Memory B cell (primary cell): ENCODE measurements at regions not wholly inside any gene's neighbourhood (a gene's known extent, or its start where the extent isn't known, plus 50 kb on each side); places are given as distances from the start of the nearest gene placed in this dataset.
"Not testable (repeated sequence)": the region's sequence is repeated elsewhere in the genome, so short reads cannot be mapped to it uniquely, and the experiment has no call there.

Experiments used
- ATAC-seq: fragments of 150-1000 bp; cut with Tn5 transposase; 2 replicates; pipeline ENCODE4 v1.10.0; 2021; ENCODE audit warnings: low read depth, mild to moderate bottlenecking, moderate library complexity
- DNase-seq, 2 donors: peaks; one replicate each; pipeline ENCODE4 v3.0.0; 2022; ENCODE audit warnings: low spot score in 2 of 2
- H3K27ac Mint-ChIP-seq: one replicate; pipeline ENCODE4 v1.8.0; 2022; ENCODE audit warnings: mild to moderate bottlenecking, moderate library complexity, mixed read lengths
- H3K27me3 Mint-ChIP-seq: one replicate; pipeline ENCODE4 v1.8.0; 2022; ENCODE audit warnings: mixed read lengths
- H3K36me3 Mint-ChIP-seq: one replicate; pipeline ENCODE4 v1.8.0; 2022; ENCODE audit warnings: mild to moderate bottlenecking, mixed read lengths
- H3K4me1 Mint-ChIP-seq: one replicate; pipeline ENCODE4 v1.8.0; 2022; ENCODE audit warnings: mixed read lengths
- H3K4me3 Mint-ChIP-seq: one replicate; pipeline ENCODE4 v1.8.0; 2022; ENCODE audit warnings: mild to moderate bottlenecking, moderate library complexity, mixed read lengths
- H3K9me3 Mint-ChIP-seq: one replicate; pipeline ENCODE4 v1.8.0; 2022; ENCODE audit warnings: mixed read lengths

DNA sequence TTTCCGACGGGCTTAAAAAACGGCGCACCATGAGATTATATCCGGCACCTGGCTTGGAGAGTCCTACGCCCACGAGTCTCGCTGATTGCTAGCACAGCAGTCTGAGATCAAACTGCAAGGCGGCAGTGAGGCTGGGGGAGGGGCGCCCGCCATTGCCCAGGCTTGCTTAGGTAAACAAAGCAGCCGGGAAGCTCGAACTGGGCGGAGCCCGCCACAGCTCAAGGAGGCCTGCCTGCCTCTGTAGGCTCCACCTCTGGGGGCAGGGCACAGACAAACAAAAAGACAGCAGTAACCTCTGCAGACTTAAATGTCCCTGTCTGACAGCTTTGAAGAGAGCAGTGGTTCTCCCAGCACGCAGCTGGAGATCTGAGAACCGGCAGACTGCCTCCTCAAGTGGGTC, 117.5 kb upstream of the C9orf72 start:
- H3K4me1 Mint-ChIP-seq, H3K4me3 Mint-ChIP-seq, H3K27me3 Mint-ChIP-seq, H3K27ac Mint-ChIP-seq, H3K36me3 Mint-ChIP-seq, DNase-seq, ATAC-seq, H3K9me3 Mint-ChIP-seq: not testable (repeated sequence)

DNA sequence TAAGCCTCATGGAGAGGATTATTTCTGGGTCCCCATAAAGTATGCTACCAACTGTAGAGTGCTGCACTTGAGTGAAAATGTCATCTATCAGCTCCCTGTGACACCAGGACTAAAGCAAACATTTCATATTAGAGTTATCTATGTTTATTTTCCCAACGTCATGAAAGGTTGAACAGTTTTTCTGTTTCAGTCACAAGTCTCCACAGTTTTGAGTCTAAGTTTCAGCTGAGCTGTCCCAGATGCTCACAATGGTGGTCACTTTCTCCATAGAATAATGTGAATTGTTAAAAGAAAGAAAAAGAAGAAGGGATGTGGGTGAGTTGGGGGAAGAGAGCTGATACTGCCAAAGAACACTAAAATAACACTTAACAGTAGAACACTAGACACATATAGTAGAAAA, 126.3 kb upstream of the C9orf72 start:
- Mint-ChIP-seq H3K27me3 (no peaks in the 10 kb centered on the region), H3K27ac (no peak overlapping the region), H3K4me1 (peaks cover 4% of the 10 kb centered on the region), H3K4me3 (no peak overlapping the region), H3K36me3 (no peaks in the 10 kb centered on the region), H3K9me3 (no peaks in the 10 kb centered on the region)
- DNase-seq, result no peak
- ATAC-seq, result no peak

DNA sequence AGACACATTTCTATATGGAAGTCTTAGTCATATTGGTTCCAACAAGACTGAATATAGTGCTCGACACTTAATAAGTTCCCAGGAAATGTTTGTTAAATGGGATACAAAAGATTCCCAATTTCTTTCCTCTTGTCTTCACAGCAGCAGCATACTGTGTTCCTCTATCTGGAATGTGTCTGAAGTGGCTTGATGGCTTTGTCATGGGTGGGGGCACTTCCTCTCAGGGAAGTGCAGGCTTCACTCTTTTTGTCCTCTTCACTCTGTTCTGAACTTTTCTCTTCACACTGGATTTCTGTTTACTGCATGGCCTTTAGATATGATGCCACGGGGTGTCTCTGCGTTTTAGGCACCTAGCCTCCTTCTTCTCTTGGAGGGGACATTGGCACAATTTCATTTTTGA, 127.7 kb upstream of the C9orf72 start:
- Mint-ChIP-seq H3K27me3 (no peaks in the 10 kb centered on the region), H3K4me1 (peaks cover 4% of the 10 kb centered on the region), H3K27ac (no peak overlapping the region), H3K9me3 (no peaks in the 10 kb centered on the region), H3K4me3 (no peak overlapping the region), H3K36me3 (no peaks in the 10 kb centered on the region)
- ATAC-seq (no peak), DNase-seq (no peak)

GRCh38 chr9:27701587-27701986, 128.3 kb upstream of the C9orf72 start:
- Mint-ChIP-seq H3K9me3 (no peaks in the 10 kb centered on the region), H3K4me1 (peaks cover 4% of the 10 kb centered on the region), H3K27me3 (no peaks in the 10 kb centered on the region), H3K27ac (no peak overlapping the region), H3K4me3 (no peak overlapping the region), H3K36me3 (no peaks in the 10 kb centered on the region)
- no peak for ATAC-seq
- no peak for DNase-seq

- DNase-seq (no peak), ATAC-seq (peak; percentile 34)
- no peaks in the 10 kb centered on the region for H3K36me3 Mint-ChIP-seq
- H3K9me3 Mint-ChIP-seq, result no peaks in the 10 kb centered on the region
- H3K27me3 Mint-ChIP-seq, result no peaks in the 10 kb centered on the region
- peaks cover 4% of the 10 kb centered on the region for H3K4me1 Mint-ChIP-seq
- H3K4me3 Mint-ChIP-seq, result no peak overlapping the region
- no peak overlapping the region for H3K27ac Mint-ChIP-seq
These were observed 130.1 kb upstream of the C9orf72 start for GRCh38 chr9:27703216-27703980.

GRCh38 chr9:27711241-27711640, 138.0 kb upstream of the C9orf72 start:
- no peak overlapping the region for H3K27ac Mint-ChIP-seq
- DNase-seq, result no peak
- H3K9me3 Mint-ChIP-seq, result peaks cover 5% of the 10 kb centered on the region
- no peak for ATAC-seq
- peaks cover 13% of the 10 kb centered on the region for H3K27me3 Mint-ChIP-seq
- no peak overlapping the region for H3K4me3 Mint-ChIP-seq
- no peaks in the 10 kb centered on the region for H3K36me3 Mint-ChIP-seq
- no peaks in the 10 kb centered on the region for H3K4me1 Mint-ChIP-seq

DNA sequence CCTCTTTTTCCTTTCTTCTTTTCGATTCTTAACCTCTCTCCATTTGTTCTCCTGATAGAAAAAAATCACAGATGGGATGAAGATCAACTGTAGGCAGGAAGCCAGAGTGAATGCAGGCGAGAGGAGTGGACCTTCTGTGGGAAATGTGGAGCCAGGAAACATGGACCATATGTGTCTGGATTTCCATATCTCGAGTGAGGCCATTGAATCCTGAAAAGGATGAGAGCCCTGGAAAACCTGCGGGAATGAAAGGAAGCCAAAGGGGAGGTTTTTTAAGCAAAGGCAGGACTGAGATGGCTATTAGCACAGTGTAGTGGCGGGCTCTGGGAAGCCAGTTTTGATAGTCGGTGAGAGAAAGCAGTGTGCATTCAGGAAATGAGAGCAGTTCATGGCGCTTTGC, 139.5 kb upstream of the C9orf72 start:
- DNase-seq (no peak), ATAC-seq (no peak)
- Mint-ChIP-seq H3K27ac (no peak overlapping the region), H3K4me1 (no peaks in the 10 kb centered on the region), H3K4me3 (no peak overlapping the region), H3K27me3 (peaks cover 18% of the 10 kb centered on the region), H3K9me3 (peaks cover 5% of the 10 kb centered on the region), H3K36me3 (no peaks in the 10 kb centered on the region)

- Mint-ChIP-seq H3K27me3 (peaks cover 23% of the 10 kb centered on the region), H3K9me3 (peaks cover 3% of the 10 kb centered on the region), H3K27ac (no peak overlapping the region), H3K36me3 (no peaks in the 10 kb centered on the region), H3K4me1 (no peaks in the 10 kb centered on the region), H3K4me3 (no peak overlapping the region)
- ATAC-seq (no peak), DNase-seq (no peak)
These were observed 141.1 kb upstream of the C9orf72 start for GRCh38 chr9:27714388-27714787.

- DNase-seq, result no peak
- ATAC-seq, result no peak
- no peaks in the 10 kb centered on the region for H3K36me3 Mint-ChIP-seq
- no peaks in the 10 kb centered on the region for H3K9me3 Mint-ChIP-seq
- no peak overlapping the region for H3K4me3 Mint-ChIP-seq
- H3K27me3 Mint-ChIP-seq, result peaks cover 23% of the 10 kb centered on the region
- H3K27ac Mint-ChIP-seq, result no peak overlapping the region
- H3K4me1 Mint-ChIP-seq, result no peaks in the 10 kb centered on the region
These were observed 142.4 kb upstream of the C9orf72 start for GRCh38 chr9:27715651-27716050.

DNA sequence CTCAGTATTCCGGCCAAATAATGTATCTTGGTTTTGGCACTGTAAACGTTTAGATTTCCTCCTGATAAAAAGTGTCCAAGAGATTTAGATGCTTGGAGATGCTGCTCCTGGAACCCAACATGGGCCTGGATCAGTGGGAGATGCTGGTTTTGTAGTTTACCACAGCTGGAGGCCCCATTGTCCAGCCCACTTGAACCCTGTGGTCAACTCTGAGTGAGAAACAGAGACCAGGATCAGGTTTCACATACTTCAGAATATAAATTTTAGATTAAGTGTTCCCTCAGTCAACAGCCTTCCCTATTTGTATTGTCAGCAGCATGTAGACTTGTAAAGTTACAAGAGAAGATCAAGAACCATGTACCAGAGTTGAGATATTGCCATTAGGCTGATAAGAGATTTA, 144.7 kb upstream of the C9orf72 start:
- Mint-ChIP-seq H3K27ac (no peak overlapping the region), H3K9me3 (no peaks in the 10 kb centered on the region), H3K27me3 (peaks cover 19% of the 10 kb centered on the region), H3K4me1 (no peaks in the 10 kb centered on the region), H3K4me3 (no peak overlapping the region), H3K36me3 (no peaks in the 10 kb centered on the region)
- no peak for DNase-seq
- ATAC-seq, result no peak

DNA sequence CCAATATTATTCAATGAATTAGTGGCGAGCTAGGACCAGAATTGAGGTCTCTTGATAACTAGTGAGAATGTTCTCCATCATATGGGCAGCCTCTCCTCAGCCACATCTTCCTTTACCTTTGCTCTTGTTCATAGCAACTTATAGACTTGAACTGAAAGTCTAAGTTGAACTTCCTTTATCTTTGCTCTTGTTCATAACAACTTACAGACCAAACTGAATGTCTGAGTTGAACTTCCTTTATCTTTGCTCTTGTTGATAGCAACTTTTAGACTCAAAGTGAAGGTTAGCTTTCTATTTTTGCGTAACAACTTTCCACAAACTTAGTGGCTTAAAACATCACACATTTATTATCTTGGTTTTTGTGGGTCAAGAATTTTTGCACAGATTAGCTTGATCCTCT, 146.4 kb upstream of the C9orf72 start:
- Mint-ChIP-seq H3K9me3 (no peaks in the 10 kb centered on the region), H3K27me3 (peaks cover 18% of the 10 kb centered on the region), H3K27ac (no peak overlapping the region), H3K4me3 (no peak overlapping the region), H3K4me1 (no peaks in the 10 kb centered on the region), H3K36me3 (no peaks in the 10 kb centered on the region)
- ATAC-seq, result no peak
- no peak for DNase-seq

DNA sequence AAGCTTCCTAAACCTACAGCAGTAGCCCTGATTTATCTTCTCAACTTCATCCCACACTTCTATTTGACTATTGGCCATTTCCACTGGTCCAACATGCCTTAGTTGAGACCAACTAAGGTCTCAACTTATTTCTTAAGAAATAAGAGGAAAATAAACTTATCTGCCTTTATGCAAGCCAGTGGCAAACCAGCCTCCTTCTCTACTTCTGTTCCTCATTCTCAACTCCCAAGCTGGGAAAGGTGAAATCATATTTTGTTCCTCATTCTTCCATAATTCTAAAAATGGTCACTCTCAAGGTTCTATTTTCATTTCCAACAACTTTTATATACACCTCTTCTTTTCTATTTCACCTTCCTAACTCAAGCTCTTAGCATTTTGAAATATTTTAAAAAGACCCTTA, 149.6 kb upstream of the C9orf72 start:
- DNase-seq (no peak), ATAC-seq (no peak)
- H3K27me3 Mint-ChIP-seq, result peaks cover 10% of the 10 kb centered on the region
- no peak overlapping the region for H3K4me3 Mint-ChIP-seq
- H3K9me3 Mint-ChIP-seq, result no peaks in the 10 kb centered on the region
- no peaks in the 10 kb centered on the region for H3K36me3 Mint-ChIP-seq
- H3K27ac Mint-ChIP-seq, result no peak overlapping the region
- H3K4me1 Mint-ChIP-seq, result peaks cover 3% of the 10 kb centered on the region

GRCh38 chr9:27726244-27727081, 153.2 kb upstream of the C9orf72 start:
- DNase-seq (peak; percentile 1 to 12), ATAC-seq (peak; percentile 44)
- peaks cover 5% of the 10 kb centered on the region for H3K27me3 Mint-ChIP-seq
- H3K36me3 Mint-ChIP-seq, result no peaks in the 10 kb centered on the region
- peaks cover 3% of the 10 kb centered on the region for H3K4me1 Mint-ChIP-seq
- no peak overlapping the region for H3K27ac Mint-ChIP-seq
- no peak overlapping the region for H3K4me3 Mint-ChIP-seq
- H3K9me3 Mint-ChIP-seq, result no peaks in the 10 kb centered on the region

- Mint-ChIP-seq H3K27me3 (no peaks in the 10 kb centered on the region), H3K9me3 (peaks cover 7% of the 10 kb centered on the region), H3K4me1 (no peaks in the 10 kb centered on the region), H3K27ac (no peak overlapping the region), H3K4me3 (no peak overlapping the region), H3K36me3 (no peaks in the 10 kb centered on the region)
- DNase-seq (no peak), ATAC-seq (no peak)
These were observed 159.2 kb upstream of the C9orf72 start for GRCh38 chr9:27732494-27732893.
